GM12874 (cell line): ENCODE measurements at regions not wholly inside any gene's neighbourhood (a gene's known extent, or its start where the extent isn't known, plus 50 kb on each side); places are given as distances from the start of the nearest gene placed in this dataset.

Experiments used
- CTCF ChIP-seq: IDR thresholded peaks from 2 replicates; pipeline ENCODE4 v1.5.1; 2011; ENCODE audit warnings: low read depth, mild to moderate bottlenecking, control low read depth, low read length, moderate library complexity; ENCODE audit not compliant: insufficient read depth

GRCh38 chr6:25147223-25147622, 132.0 kb upstream of the CARMIL1 start:
- TF ChIP-seq CTCF, result no peak

GRCh38 chr6:25150031-25150430, 129.1 kb upstream of the CARMIL1 start:
- no peak for TF ChIP-seq CTCF

GRCh38 chr6:25150863-25151262, 128.3 kb upstream of the CARMIL1 start:
- no peak for TF ChIP-seq CTCF

- TF ChIP-seq CTCF, result no peak
Measured at GRCh38 chr6:25153079-25153478, 126.1 kb upstream of the CARMIL1 start.

GRCh38 chr6:25154034-25154596, 125.1 kb upstream of the CARMIL1 start:
- no peak for TF ChIP-seq CTCF

- TF ChIP-seq CTCF, result no peak
Measured at GRCh38 chr6:25155211-25155610, 124.0 kb upstream of the CARMIL1 start.

GRCh38 chr6:25156123-25156522, 123.1 kb upstream of the CARMIL1 start:
- TF ChIP-seq CTCF, result no peak
